GM12892 (cell line): ENCODE measurements at regions not wholly inside any gene's neighbourhood (a gene's known extent, or its start where the extent isn't known, plus 50 kb on each side); places are given as distances from the start of the nearest gene placed in this dataset.

Experiments used
- POLR2A ChIP-seq: IDR thresholded peaks from 2 replicates; pipeline ENCODE4 v1.6.1; 2011; ENCODE audit warnings: low read depth, low read length, control low read depth
- POLR2AphosphoS5 ChIP-seq: IDR thresholded peaks from 2 replicates; pipeline ENCODE4 v1.6.1; 2011; ENCODE audit warnings: low read depth, low read length, control low read depth

DNA sequence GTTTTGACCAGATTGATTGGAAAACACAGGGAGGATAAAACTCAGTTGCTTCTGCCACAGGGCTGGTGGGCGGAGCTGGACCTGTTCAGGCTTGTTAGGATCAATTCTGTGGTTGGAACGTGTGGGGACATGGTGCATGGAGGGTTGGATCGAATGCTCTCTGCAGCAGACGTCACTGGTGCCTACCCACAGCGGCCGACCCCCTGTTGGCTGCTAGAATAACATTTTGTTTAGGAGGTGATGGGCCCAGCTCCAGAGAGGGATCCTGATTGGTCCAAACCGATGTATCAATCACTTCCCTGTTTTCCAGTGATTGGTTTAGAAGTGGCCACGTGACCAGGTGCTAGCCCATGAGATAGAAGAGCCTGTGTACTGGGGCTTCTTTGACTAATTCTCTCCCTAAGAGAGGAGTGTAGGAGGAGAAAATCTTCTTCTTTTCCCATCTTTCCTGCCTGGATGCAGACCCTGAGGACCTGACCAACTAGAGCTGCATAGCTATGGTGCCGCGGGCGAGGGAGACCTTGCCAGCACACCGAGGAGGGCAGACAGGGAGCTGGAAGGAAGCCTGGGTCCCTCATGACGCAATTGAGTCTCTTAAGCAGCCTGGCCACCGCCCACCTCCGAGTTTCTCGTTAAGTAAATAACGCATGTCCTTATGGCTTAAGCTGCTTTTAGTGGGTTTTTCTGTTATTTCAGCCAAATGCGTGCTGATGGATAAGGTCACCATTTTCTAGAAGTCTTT is 163.5 kb downstream of the AACS start:
- TF ChIP-seq POLR2A (no peak), POLR2AphosphoS5 (no peak)
